ENCODE measurements at regions not wholly inside any gene's neighbourhood (a gene's known extent, or its start where the extent isn't known, plus 50 kb on each side); places are given as distances from the start of the nearest gene placed in this dataset.

- TF ChIP-seq GATA2 (IDR thresholded peaks at IDR 0.05; ENCODE audit: low read depth, low read length): no peak
- TF ChIP-seq GATA3 (IDR thresholded peaks at IDR 0.05; ENCODE audit: low read depth, low read length): no peak
Measured at GRCh38 chr1:82830690-82831380, 1030.1 kb downstream of the ADGRL2 start.

GRCh38 chr1:82829527-82829926, 1028.8 kb downstream of the ADGRL2 start:
- TF ChIP-seq GATA3 (IDR thresholded peaks at IDR 0.05; ENCODE audit: low read depth, low read length) (no peak), GATA2 (IDR thresholded peaks at IDR 0.05; ENCODE audit: low read depth, low read length) (no peak)

DNA sequence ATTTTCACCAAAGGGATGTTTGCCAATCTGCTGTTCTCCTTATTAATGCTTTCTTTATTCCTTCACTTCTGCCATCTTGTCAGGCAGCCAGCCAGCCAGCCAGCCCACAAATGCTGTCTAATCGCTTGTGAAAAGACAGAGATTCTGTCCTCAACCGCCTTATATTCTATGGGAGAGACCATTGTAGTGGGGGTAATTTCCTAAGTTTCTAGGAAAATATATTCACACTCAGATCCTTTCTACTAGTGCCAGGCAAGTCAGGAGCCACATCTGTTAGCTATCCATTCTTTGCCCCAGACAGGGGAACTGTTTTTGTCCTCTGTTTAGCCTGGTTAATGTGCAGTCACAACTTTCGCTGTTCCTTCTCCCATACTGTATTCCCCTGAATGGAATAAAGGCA, 1023.1 kb downstream of the ADGRL2 start:
- TF ChIP-seq GATA3 (IDR thresholded peaks at IDR 0.05; ENCODE audit: low read depth, low read length): no peak
- TF ChIP-seq GATA2 (IDR thresholded peaks at IDR 0.05; ENCODE audit: low read depth, low read length): no peak

- TF ChIP-seq GATA3 (IDR thresholded peaks at IDR 0.05; ENCODE audit: low read depth, low read length) (no peak), GATA2 (IDR thresholded peaks at IDR 0.05; ENCODE audit: low read depth, low read length) (no peak)
Measured at GRCh38 chr1:82820816-82821215, 1020.1 kb downstream of the ADGRL2 start.

GRCh38 chr1:82819234-82819633, 1018.5 kb downstream of the ADGRL2 start:
- TF ChIP-seq GATA2 (IDR thresholded peaks at IDR 0.05; ENCODE audit: low read depth, low read length) (no peak), GATA3 (IDR thresholded peaks at IDR 0.05; ENCODE audit: low read depth, low read length) (no peak)

GRCh38 chr1:82818586-82818985, 1017.9 kb downstream of the ADGRL2 start:
- TF ChIP-seq GATA2 (IDR thresholded peaks at IDR 0.05; ENCODE audit: low read depth, low read length): no peak
- no peak for TF ChIP-seq GATA3 (IDR thresholded peaks at IDR 0.05; ENCODE audit: low read depth, low read length)

DNA sequence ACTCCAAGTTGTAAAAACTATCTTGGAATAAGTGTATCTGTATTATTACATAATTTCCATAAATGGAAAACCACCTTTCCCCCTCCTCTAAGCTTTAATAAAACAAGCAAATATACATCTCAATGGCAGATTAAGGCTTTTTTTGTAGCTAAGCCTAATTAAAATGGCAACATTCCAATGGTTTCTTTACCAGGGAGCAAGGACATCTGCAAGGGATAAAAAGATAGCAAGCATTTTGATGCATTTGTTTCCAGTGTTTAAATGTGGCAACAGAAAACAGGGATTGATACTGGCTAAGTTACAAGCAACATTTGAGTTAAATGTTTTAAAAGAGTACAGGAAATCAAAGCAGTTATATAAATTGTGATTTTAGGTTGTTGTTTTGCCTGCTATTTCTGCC, 1012.7 kb downstream of the ADGRL2 start:
- TF ChIP-seq GATA2 (IDR thresholded peaks at IDR 0.05; ENCODE audit: low read depth, low read length): no peak
- TF ChIP-seq GATA3 (IDR thresholded peaks at IDR 0.05; ENCODE audit: low read depth, low read length): no peak

DNA sequence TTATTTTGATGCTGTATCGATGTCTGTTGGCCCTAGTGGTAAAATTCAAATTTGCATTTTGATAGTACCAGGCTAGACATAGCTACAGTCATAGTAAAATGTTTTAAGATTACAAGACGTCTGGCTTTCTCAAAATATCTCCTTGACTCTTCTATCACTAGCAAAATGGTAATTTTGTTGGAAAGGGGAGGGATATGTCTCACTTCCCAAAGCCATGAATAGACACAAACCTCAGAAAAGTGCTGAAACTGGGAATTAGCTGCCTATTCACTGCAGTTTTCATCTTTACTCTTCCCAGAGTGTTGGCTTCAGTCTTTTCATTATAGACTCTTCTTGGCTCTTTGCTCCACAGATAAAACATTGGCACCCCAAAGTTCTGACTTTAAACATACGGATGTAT, 1009.9 kb downstream of the ADGRL2 start:
- TF ChIP-seq GATA3 (IDR thresholded peaks at IDR 0.05; ENCODE audit: low read depth, low read length) (no peak), GATA2 (IDR thresholded peaks at IDR 0.05; ENCODE audit: low read depth, low read length) (no peak)

GRCh38 chr1:82807563-82807962, 1006.8 kb downstream of the ADGRL2 start:
- TF ChIP-seq GATA2 (IDR thresholded peaks at IDR 0.05; ENCODE audit: low read depth, low read length) (no peak), GATA3 (IDR thresholded peaks at IDR 0.05; ENCODE audit: low read depth, low read length) (no peak)

DNA sequence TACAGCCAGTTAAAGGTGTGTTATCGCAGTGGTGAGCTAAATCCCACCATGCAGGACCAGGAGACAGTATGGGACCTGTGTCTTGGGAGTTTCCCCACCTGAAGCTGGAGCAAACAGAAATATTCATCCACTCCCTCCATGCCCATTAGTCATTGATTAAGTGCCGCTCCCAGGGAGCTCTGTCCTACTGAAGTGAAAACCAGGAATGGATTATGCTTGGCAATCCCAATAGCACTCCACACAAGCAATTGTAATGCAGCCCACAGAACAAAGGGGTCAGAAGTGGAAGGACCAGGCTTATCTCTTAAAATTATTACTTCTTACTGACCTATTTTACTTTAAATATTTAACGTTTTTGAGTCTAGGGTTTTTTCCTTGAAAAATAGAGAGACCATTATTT, 1005.4 kb downstream of the ADGRL2 start:
- TF ChIP-seq GATA2 (IDR thresholded peaks at IDR 0.05; ENCODE audit: low read depth, low read length) (no peak), GATA3 (IDR thresholded peaks at IDR 0.05; ENCODE audit: low read depth, low read length) (no peak)

DNA sequence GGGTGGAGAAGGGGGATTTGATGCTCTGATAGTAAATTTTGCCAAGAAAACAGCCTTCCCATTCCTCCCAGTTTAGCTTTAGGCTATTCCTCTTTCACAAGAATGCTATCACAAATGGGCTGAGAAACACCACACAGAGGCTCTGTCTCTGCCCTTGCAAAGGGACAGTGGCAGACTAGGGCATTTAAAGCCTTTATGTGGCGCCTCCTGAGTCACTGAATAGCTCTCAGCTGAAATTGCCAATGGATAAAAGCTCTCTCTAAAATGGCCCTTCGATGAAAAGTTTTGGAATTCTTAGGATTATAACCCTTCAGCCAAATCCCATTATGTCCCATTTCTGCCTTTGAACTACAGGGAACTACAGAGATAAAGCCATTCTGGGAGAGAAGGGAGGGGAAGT, 1000.4 kb downstream of the ADGRL2 start:
- no peak for TF ChIP-seq GATA3 (IDR thresholded peaks at IDR 0.05; ENCODE audit: low read depth, low read length)
- TF ChIP-seq GATA2 (IDR thresholded peaks at IDR 0.05; ENCODE audit: low read depth, low read length): no peak

GRCh38 chr1:82800721-82801120, 1000.0 kb downstream of the ADGRL2 start:
- no peak for TF ChIP-seq GATA2 (IDR thresholded peaks at IDR 0.05; ENCODE audit: low read depth, low read length)
- TF ChIP-seq GATA3 (IDR thresholded peaks at IDR 0.05; ENCODE audit: low read depth, low read length): no peak

DNA sequence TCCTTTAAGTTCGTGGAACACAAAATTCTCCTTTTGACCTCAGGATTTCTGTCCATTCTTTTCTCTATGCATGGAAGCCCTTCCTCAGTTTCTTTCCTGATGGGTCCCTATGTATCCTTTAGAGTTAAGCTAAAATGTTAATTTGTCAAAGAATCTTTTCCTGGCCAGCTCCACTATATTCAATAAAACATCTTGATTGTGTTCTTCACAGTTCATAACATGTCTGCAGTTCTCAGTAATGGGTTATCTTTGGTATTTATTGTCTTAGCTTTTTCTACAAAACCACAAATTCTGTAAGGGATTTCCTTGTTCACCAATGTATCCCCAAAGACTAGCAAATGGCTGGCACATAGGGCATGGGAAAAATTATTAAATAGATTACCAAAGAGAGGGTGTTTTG, 998.5 kb downstream of the ADGRL2 start:
- TF ChIP-seq GATA3 (IDR thresholded peaks at IDR 0.05; ENCODE audit: low read depth, low read length) (no peak), GATA2 (IDR thresholded peaks at IDR 0.05; ENCODE audit: low read depth, low read length) (no peak)

DNA sequence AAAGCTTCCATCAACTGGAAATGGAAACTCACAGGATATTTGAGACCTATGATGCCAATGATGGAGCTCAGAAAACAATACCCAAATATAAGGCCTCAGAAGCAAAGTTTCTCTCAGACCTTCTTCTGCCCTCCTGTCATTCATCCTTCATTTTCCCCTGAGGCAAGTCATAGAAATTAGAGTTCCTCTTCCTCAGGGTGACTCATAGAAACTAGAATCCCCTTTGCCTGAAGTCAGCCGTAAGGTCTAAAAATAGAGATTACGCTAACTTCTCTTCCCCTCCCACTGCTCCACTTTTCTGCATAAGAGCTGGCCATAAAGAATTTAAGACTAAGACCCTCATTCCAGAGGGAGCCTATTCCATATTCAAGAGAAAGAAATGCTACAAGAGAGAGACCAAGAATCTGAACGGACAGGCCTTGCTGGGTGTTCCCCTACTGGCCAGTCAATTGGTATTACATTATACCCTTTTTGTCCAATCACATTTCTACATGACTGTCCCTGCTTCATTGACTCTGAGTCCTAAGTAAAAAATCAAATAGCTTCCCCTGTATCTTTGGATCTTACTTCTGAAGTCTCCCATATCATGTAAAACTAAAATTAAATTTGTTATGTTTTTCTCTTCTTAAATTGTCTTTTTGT, 994.9 kb downstream of the ADGRL2 start:
- TF ChIP-seq GATA3 (IDR thresholded peaks at IDR 0.05; ENCODE audit: low read depth, low read length) (no peak), GATA2 (IDR thresholded peaks at IDR 0.05; ENCODE audit: low read depth, low read length) (no peak)

DNA sequence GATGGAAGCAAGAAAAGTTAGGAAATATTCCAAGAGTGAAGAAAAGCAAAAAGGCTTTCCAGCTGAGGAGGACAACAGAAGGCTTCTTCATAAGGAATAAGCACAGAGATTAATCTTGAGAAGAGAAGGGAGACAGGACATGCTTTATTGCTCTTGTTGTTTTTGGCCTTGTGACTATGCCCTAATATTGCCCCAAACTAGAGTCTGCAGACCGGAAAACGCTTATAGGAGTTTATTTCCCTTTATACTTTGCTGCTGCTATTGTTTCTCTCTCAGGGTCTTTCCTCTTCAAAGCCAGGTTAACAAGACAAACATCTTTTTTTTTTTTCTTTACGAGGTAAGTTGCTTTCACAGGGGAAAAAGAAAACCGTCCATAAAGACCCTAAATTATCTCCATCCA, 991.4 kb downstream of the ADGRL2 start:
- TF ChIP-seq GATA2 (IDR thresholded peaks at IDR 0.05; ENCODE audit: low read depth, low read length) (no peak), GATA3 (IDR thresholded peaks at IDR 0.05; ENCODE audit: low read depth, low read length) (no peak)
